DND-41 (cell line): ENCODE measurements at regions not wholly inside any gene's neighbourhood (a gene's known extent, or its start where the extent isn't known, plus 50 kb on each side); places are given as distances from the start of the nearest gene placed in this dataset.
"Not testable (repeated sequence)": the region's sequence is repeated elsewhere in the genome, so short reads cannot be mapped to it uniquely, and the experiment has no call there.

Experiments
- CTCF ChIP-seq: IDR thresholded peaks from 2 replicates; pipeline ENCODE4 v1.5.1; 2012; ENCODE audit warnings: borderline replicate concordance, low read length, moderate library complexity, mild to moderate bottlenecking; ENCODE audit not compliant: poor library complexity, severe bottlenecking; ENCODE audit errors: extremely low read depth
- EZH2 ChIP-seq: IDR thresholded peaks from 3 replicates; pipeline ENCODE4 v1.6.1; 2012; ENCODE audit warnings: borderline replicate concordance, low read depth, mild to moderate bottlenecking, moderate library complexity, low read length, inconsistent platforms; ENCODE audit not compliant: severe bottlenecking

GRCh38 chr5:91241460-91241859, 141.7 kb downstream of the ARRDC3 start:
- not testable (repeated sequence) for TF ChIP-seq CTCF, EZH2
